BLaER1 (cell line): ENCODE measurements at regions not wholly inside any gene's neighbourhood (a gene's known extent, or its start where the extent isn't known, plus 50 kb on each side); places are given as distances from the start of the nearest gene placed in this dataset.

Experiments used
- H3K27ac ChIP-seq: shearing (Covaris generic); formaldehyde crosslinking; 2 replicates; pipeline ENCODE4 v1.8.1; 2022
- H3K27me3 ChIP-seq: shearing (Covaris generic); formaldehyde crosslinking; 2 replicates; pipeline ENCODE4 v1.8.1; 2022
- H3K36me3 ChIP-seq: shearing (Covaris generic); formaldehyde crosslinking; 2 replicates; pipeline ENCODE4 v1.8.1; 2022
- H3K4me1 ChIP-seq: shearing (Covaris generic); formaldehyde crosslinking; 2 replicates; pipeline ENCODE4 v1.8.1; 2022
- H3K4me2 ChIP-seq: shearing (Covaris generic); formaldehyde crosslinking; 2 replicates; pipeline ENCODE4 v1.8.1; 2022
- H3K4me3 ChIP-seq: shearing (Covaris generic); formaldehyde crosslinking; 2 replicates; pipeline ENCODE4 v1.8.1; 2022
- H3K9ac ChIP-seq: shearing (Covaris generic); formaldehyde crosslinking; 2 replicates; pipeline ENCODE4 v1.8.1; 2022
- H3K9me3 ChIP-seq: shearing (Covaris generic); formaldehyde crosslinking; 2 replicates; pipeline ENCODE4 v1.8.1; 2022
- H4K20me1 ChIP-seq: shearing (Covaris generic); formaldehyde crosslinking; 2 replicates; pipeline ENCODE4 v1.8.1; 2022
- Cebpa-rat ChIP-seq: shearing (Covaris generic); IDR thresholded peaks from 2 replicates; pipeline ENCODE4 v1.8.1; 2022

GRCh38 chr2:66021296-66021695 is 413.6 kb upstream of the MEIS1 start:
- Histone ChIP-seq H3K4me1 (no peaks in the 10 kb centered on the region), H3K27ac (no peak overlapping the region), H3K9ac (no peak overlapping the region), H4K20me1 (no peaks in the 10 kb centered on the region), H3K9me3 (no peaks in the 10 kb centered on the region), H3K27me3 (no peaks in the 10 kb centered on the region), H3K4me3 (no peak overlapping the region), H3K36me3 (no peaks in the 10 kb centered on the region), H3K4me2 (no peak overlapping the region)
- TF ChIP-seq Cebpa-rat = no peak

DNA sequence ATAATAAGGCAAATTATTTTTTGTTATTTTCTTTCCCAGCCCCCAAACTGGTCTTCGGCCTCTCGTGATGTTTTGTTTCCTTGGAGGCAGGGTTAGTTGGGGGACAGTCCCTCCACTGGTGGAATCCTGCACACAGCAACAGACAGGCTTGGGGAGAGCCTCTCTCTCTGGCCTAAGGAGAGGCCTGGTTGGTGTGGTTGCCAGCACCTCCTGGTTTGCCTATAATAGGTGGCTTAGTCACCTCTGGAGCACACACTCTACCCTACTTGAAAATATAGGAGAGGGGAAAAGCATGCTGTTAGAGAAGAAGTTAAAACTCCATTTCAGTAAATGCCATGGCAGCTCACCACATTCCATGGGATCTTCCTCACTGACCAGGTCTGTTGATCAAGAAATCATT is 417.2 kb upstream of the MEIS1 start:
- no peak for TF ChIP-seq Cebpa-rat
- Histone ChIP-seq H3K36me3 (no peaks in the 10 kb centered on the region), H3K9ac (no peak overlapping the region), H3K4me2 (no peak overlapping the region), H3K27ac (no peak overlapping the region), H3K9me3 (no peaks in the 10 kb centered on the region), H3K27me3 (no peaks in the 10 kb centered on the region), H3K4me1 (no peaks in the 10 kb centered on the region), H4K20me1 (no peaks in the 10 kb centered on the region), H3K4me3 (no peak overlapping the region)

DNA sequence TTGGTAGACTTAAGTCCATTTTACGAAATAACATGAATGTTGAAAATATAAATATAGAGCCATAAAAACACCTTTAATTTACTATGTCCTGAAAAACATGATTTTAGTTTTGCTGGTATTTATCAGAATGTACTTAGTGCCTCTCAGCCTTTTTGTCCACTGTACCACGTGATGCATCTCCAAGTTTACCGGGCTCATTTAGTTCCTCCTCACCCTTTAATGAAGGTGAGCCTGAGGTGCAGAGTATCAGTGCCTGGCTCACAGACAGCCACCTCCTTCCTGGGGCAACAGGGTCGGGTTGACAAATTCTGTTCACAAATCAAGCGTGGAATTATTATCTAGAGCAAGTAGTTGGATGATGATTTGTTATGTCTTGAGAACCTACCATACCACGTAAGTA is 420.5 kb upstream of the MEIS1 start:
- TF ChIP-seq Cebpa-rat = no peak
- Histone ChIP-seq H3K36me3 (no peaks in the 10 kb centered on the region), H3K4me3 (no peak overlapping the region), H3K9ac (no peak overlapping the region), H3K4me1 (no peaks in the 10 kb centered on the region), H4K20me1 (no peaks in the 10 kb centered on the region), H3K27me3 (no peaks in the 10 kb centered on the region), H3K9me3 (peaks cover 4% of the 10 kb centered on the region; the same call in 1 of the 2 replicates), H3K4me2 (no peak overlapping the region), H3K27ac (no peak overlapping the region)

DNA sequence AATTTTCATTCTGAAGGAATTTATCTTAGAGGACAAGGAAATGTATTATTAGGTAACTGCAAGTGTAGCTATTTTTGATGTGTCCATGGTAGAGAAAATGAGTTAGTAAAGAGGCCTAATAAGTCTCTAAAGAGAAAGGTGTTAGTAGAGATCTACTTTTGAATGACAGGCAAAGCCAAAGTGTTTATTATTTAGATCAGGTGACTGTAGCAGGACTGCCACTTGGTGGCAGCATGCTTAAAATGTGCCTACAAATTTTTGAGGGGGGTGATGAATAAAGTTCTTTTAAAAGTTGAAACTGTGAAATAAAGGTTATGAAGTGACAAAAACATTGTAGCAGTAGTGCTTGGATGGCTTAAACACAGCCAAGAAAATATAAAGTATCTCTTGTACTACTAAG is 421.5 kb upstream of the MEIS1 start:
- H3K9me3 ChIP-seq = peaks cover 4% of the 10 kb centered on the region; the same call in 1 of the 2 replicates
- no peaks in the 10 kb centered on the region for H3K27me3 ChIP-seq
- no peak overlapping the region for H3K4me3 ChIP-seq
- H3K9ac ChIP-seq = no peak overlapping the region
- no peaks in the 10 kb centered on the region for H4K20me1 ChIP-seq
- no peaks in the 10 kb centered on the region for H3K36me3 ChIP-seq
- H3K27ac ChIP-seq = no peak overlapping the region
- H3K4me2 ChIP-seq = no peak overlapping the region
- no peak for TF ChIP-seq Cebpa-rat
- no peaks in the 10 kb centered on the region for H3K4me1 ChIP-seq

DNA sequence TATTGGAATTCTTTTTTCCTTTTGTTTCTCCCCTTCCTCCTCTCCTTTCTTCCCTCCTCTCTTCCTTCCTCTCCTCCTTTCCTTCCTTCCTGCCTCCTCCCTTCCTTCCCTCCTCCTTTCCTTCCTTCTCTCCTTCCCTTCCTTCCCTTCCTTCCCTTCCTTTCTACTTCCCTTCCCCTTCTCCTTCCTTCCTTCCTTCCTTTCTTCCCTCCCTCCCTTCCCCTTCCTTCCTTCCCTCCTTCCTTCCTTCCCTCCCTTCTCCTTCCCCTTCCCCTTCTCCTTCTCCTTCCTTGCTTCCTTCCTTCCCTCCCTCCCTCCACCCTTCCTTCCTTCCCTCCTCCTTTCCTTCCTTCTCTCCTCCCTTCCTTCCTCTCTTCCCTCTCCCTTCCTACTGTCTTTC is 431.0 kb upstream of the MEIS1 start:
- no peaks in the 10 kb centered on the region for H3K27me3 ChIP-seq
- no peaks in the 10 kb centered on the region for H3K9me3 ChIP-seq
- no peaks in the 10 kb centered on the region for H3K4me1 ChIP-seq
- TF ChIP-seq Cebpa-rat = no peak
- H3K9ac ChIP-seq = no peak overlapping the region
- no peaks in the 10 kb centered on the region for H4K20me1 ChIP-seq
- H3K27ac ChIP-seq = no peak overlapping the region
- H3K4me3 ChIP-seq = no peak overlapping the region
- no peak overlapping the region for H3K4me2 ChIP-seq
- no peaks in the 10 kb centered on the region for H3K36me3 ChIP-seq

GRCh38 chr2:66001538-66001937 is 433.4 kb upstream of the MEIS1 start:
- H4K20me1 ChIP-seq = no peaks in the 10 kb centered on the region
- no peak for TF ChIP-seq Cebpa-rat
- H3K9me3 ChIP-seq = no peaks in the 10 kb centered on the region
- no peaks in the 10 kb centered on the region for H3K36me3 ChIP-seq
- no peaks in the 10 kb centered on the region for H3K27me3 ChIP-seq
- H3K9ac ChIP-seq = no peak overlapping the region
- no peak overlapping the region for H3K4me2 ChIP-seq
- no peaks in the 10 kb centered on the region for H3K4me1 ChIP-seq
- no peak overlapping the region for H3K4me3 ChIP-seq
- H3K27ac ChIP-seq = no peak overlapping the region

GRCh38 chr2:66000901-66001300 is 434.0 kb upstream of the MEIS1 start:
- Histone ChIP-seq H3K9ac (no peak overlapping the region), H3K4me1 (no peaks in the 10 kb centered on the region), H4K20me1 (no peaks in the 10 kb centered on the region), H3K36me3 (no peaks in the 10 kb centered on the region), H3K9me3 (no peaks in the 10 kb centered on the region), H3K27me3 (no peaks in the 10 kb centered on the region), H3K27ac (no peak overlapping the region), H3K4me3 (no peak overlapping the region), H3K4me2 (no peak overlapping the region)
- TF ChIP-seq Cebpa-rat = no peak

GRCh38 chr2:65999796-66000195 is 435.1 kb upstream of the MEIS1 start:
- no peak overlapping the region for H3K27ac ChIP-seq
- no peaks in the 10 kb centered on the region for H4K20me1 ChIP-seq
- no peaks in the 10 kb centered on the region for H3K36me3 ChIP-seq
- H3K9ac ChIP-seq = no peak overlapping the region
- H3K4me2 ChIP-seq = no peak overlapping the region
- H3K4me3 ChIP-seq = no peak overlapping the region
- no peak for TF ChIP-seq Cebpa-rat
- no peaks in the 10 kb centered on the region; the same call in 1 of the 2 replicates for H3K27me3 ChIP-seq
- H3K4me1 ChIP-seq = no peaks in the 10 kb centered on the region
- no peaks in the 10 kb centered on the region for H3K9me3 ChIP-seq

- no peak overlapping the region for H3K4me3 ChIP-seq
- no peaks in the 10 kb centered on the region; the same call in 1 of the 2 replicates for H3K27me3 ChIP-seq
- H3K9ac ChIP-seq = no peak overlapping the region
- no peaks in the 10 kb centered on the region for H3K36me3 ChIP-seq
- no peak overlapping the region for H3K27ac ChIP-seq
- no peak overlapping the region for H3K4me2 ChIP-seq
- no peaks in the 10 kb centered on the region for H4K20me1 ChIP-seq
- no peaks in the 10 kb centered on the region for H3K9me3 ChIP-seq
- no peak for TF ChIP-seq Cebpa-rat
- H3K4me1 ChIP-seq = no peaks in the 10 kb centered on the region
Measured at GRCh38 chr2:65999103-65999502, 435.8 kb upstream of the MEIS1 start.

DNA sequence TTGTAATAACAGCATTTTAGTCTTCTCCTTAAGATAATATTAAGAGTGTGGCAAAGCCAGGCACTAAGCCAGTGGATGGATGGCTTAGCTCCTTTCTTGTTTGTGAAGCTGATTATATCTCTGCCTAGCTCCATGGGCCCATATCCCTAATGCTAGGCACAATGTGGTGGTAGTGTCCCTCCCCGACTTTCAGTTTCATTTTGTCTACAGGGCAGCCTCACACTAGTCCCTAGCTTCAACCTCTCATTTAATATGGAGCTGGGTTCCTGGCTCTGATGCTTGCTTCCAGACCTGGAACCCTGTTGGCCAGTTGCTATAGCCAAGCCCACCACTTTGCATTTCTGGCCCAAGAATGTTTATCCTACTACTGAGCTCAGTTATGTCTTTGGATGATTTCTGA is 437.0 kb upstream of the MEIS1 start:
- Histone ChIP-seq H4K20me1 (no peaks in the 10 kb centered on the region), H3K9me3 (no peaks in the 10 kb centered on the region), H3K4me1 (no peaks in the 10 kb centered on the region), H3K27ac (no peak overlapping the region), H3K9ac (no peak overlapping the region), H3K36me3 (no peaks in the 10 kb centered on the region), H3K27me3 (no peaks in the 10 kb centered on the region; the same call in 1 of the 2 replicates), H3K4me2 (no peak overlapping the region), H3K4me3 (no peak overlapping the region)
- no peak for TF ChIP-seq Cebpa-rat

GRCh38 chr2:65992198-65992554 is 442.7 kb upstream of the MEIS1 start:
- TF ChIP-seq Cebpa-rat = no peak
- Histone ChIP-seq H3K9me3 (peaks cover 13% of the 10 kb centered on the region), H3K4me1 (no peaks in the 10 kb centered on the region), H3K4me3 (no peak overlapping the region), H3K27ac (no peak overlapping the region), H3K9ac (no peak overlapping the region), H4K20me1 (no peaks in the 10 kb centered on the region), H3K27me3 (no peaks in the 10 kb centered on the region; the same call in 1 of the 2 replicates), H3K4me2 (no peak overlapping the region), H3K36me3 (no peaks in the 10 kb centered on the region)
